GM23338 (cell line): ENCODE measurements at regions not wholly inside any gene's neighbourhood (a gene's known extent, or its start where the extent isn't known, plus 50 kb on each side); places are given as distances from the start of the nearest gene placed in this dataset.

Experiments used
- CTCF ChIP-seq, 2 experiments: fragments of 200-600 bp in 1 of 2; sonication (generic) in 1 of 2; conservative IDR thresholded peaks; 2 replicates each; pipeline versions ENCODE4 v1.5.1 to v1.6.1; 2016 to 2017; ENCODE audit warnings: antibody characterized with exemption in 2 of 2, low read depth in 2 of 2, mild to moderate bottlenecking in 2 of 2, moderate library complexity in 1 of 2
- JUNB ChIP-seq: IDR thresholded peaks from one replicate; pipeline ENCODE4 v1.6.1; 2016; ENCODE audit warnings: antibody characterized with exemption; ENCODE audit not compliant: unreplicated experiment
- POLR2AphosphoS5 ChIP-seq: IDR thresholded peaks from 2 replicates; pipeline ENCODE4 v1.6.1; 2016; ENCODE audit warnings: antibody characterized with exemption, low read depth

GRCh38 chr18:71028285-71028762 is 739.5 kb downstream of the SOCS6 start:
- TF ChIP-seq CTCF (conservative IDR thresholded peaks at IDR 0.05; ENCODE audit: low read depth in 2 of 2) (no peak), JUNB (no peak), POLR2AphosphoS5 (no peak)
